ENCODE measurements at regions not wholly inside any gene's neighbourhood (a gene's known extent, or its start where the extent isn't known, plus 50 kb on each side); places are given as distances from the start of the nearest gene placed in this dataset.
"Not testable (repeated sequence)": the region's sequence is repeated elsewhere in the genome, so short reads cannot be mapped to it uniquely, and the experiment has no call there.

- DNase-seq, result not testable (repeated sequence)
These were observed 130.4 kb downstream of the PLCE1 start for GRCh38 chr10:94124147-94124546.

- peak in 5 of 56 donors; percentile 2 to 13 (median 5) for DNase-seq
These were observed 131.5 kb downstream of the PLCE1 start for GRCh38 chr10:94125268-94125667.

GRCh38 chr10:94125856-94126255, 132.1 kb downstream of the PLCE1 start:
- no peak for DNase-seq

DNA sequence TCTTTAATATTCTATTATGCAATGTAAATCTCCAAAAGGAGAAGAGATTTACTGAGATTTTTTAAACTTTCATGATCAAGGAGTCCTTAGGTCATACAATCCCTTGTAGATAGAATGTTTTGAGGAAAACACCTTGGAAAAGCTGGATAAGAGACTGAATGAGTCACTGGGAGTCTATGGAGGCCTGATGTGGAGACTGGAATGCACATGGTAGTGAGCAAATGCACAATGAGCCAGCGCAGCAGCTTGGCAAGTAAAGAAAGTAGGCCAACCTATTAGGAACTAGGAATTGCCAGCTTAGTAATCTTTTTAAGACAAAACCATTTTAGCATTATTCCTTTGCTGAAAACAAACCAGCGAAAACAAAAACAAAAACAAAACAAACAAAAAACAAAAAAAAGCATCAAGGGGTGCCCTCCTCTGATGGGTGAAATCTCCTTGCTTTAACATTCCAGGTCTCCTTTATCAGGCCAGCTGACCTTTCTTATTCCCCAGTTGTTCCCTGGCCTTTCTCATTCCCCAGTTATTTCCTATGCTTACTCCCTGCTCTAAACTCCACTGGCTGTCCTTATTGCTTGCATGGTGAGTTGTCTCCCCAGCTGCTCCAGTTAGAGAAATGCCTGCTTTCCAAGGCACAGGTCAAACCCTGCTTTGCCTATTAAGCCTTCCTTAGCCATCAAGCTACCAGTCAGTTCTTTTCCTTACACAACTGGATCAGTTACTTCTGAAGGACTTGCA, 135.8 kb downstream of the PLCE1 start:
- no peak for DNase-seq

- DNase-seq, result no peak
These were observed 138.2 kb downstream of the PLCE1 start for GRCh38 chr10:94131885-94132284.

DNA sequence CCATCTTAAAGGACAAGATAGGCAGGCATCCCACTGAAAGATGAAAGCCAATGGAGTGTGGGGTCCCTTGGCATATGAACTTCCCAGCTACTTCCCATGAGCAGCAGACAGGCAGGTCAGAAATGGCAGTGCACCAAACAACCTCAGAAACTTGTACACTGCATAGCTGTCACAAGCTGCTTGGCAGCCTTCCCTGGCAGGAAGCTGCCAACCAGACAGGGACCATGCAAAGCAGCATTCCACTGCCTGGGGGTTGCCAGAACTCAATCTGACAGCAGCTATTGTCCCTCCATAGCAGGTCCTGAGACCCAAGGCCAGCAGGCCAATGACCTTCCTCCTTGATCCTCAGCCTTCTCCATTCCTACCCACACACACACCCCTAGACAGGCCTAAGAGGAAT, 139.5 kb downstream of the PLCE1 start:
- peak in 19 of 56 donors; percentile 1 to 44 (median 8) for DNase-seq

DNA sequence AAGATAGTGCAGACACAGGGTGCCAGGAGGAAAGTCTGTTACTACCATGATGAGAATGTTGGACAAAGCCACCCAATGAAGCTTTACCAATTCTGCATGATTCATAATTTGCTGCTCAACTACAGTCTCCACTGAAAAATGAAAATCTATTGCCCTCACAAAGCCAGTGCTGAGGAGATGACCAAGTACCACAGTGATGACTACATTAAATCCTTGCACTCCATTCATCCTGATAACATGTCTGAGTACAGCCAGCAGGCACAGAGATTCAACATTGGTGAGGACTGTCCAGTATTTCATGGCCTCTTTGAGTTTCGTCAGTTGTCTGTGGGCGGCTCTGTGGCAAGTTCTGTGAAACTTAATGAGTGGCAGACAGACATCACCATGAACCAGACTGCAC, 144.0 kb downstream of the PLCE1 start:
- no peak for DNase-seq

- no peak for DNase-seq
These were observed 144.7 kb downstream of the PLCE1 start for GRCh38 chr10:94138391-94138790.

DNA sequence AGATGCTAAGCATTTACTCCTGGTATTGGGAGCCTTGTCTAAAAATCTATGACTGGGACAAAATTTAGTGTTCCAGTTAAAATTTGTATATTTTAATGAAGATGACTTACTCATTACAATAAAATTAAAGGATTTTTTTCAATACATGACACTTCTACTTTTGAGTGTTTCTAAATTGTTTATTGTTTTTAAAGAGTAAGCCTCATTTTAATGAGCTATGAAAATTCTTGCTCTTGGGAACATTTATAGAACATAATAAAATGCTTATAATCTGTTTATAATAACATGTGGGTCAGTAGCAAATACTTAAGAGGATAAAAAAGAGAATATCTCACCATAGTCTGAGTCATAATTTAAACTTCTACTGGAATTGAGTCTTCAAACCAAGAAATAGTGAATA, 149.5 kb downstream of the PLCE1 start:
- no peak for DNase-seq

- DNase-seq, result no peak
These were observed 152.6 kb downstream of the PLCE1 start for GRCh38 chr10:94146313-94146712.

- no peak for DNase-seq
These were observed 153.0 kb downstream of the PLCE1 start for GRCh38 chr10:94146746-94147145.

DNA sequence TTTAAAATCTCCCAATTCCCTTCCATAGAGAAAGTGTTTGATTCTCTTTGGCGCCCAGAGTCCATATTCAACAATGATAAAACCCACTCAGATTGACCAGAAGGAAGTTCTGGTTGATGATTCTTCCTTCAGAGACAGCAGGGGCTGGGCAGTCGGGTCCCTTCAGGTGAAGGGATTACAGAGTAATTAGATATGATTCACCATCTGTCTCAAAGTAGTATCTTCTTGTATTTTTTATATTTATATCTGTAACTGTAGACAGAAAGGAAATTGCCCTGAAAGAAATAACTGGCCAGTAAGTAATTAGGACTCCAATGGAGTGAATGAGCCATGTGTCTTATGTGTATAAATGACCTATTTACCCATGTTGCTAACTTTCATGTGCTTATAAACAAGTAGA, 156.0 kb downstream of the PLCE1 start:
- DNase-seq, result no peak

- DNase-seq, result no peak
These were observed 156.9 kb downstream of the PLCE1 start for GRCh38 chr10:94150541-94151184.

DNA sequence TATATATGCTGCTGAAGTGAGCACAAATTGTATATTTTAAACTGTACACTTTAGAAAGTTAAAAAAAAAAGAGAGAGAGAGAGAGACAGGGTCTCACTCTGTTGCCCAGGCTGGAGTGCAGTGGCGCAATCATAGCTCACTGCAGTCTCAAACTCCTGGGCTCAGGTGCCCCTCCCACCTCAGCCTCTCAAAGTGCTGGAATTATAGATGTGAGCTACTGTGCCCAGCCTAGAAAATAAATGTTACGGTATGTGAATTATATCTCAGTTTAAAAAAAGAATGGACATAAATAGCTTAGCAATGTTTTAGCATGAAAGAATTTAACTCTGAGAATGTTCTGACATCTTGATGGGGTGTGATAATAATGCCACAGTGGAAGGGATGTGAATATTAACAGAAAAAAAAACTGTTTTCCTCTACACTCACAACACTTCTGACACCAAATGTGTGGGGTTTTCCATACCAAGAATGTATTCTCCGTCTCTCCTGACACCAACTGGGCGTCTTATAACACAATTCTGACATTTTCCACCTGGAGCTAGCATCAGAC, 162.1 kb downstream of the PLCE1 start:
- no peak for DNase-seq

DNA sequence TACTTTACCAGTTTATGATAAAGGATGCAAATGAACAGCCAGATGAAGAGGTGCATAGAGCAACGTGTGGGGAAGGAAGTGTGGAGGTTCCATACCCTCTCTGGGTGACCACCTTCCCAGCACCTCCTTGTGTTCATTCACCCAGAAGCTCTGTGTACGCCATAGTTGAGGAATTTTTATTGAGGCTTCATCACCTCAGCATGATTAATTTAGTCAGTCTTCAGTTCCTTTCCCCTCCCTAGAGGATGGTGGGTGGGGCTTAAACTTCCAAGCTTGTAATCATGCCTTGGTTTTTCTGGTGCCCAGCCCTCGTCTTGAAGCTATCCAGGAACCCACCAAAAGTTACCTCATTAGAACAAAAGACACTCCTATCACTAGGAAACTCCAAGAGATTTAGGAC, 162.7 kb downstream of the PLCE1 start:
- no peak for DNase-seq

- not testable (repeated sequence) for DNase-seq
These were observed 171.5 kb downstream of the PLCE1 start for GRCh38 chr10:94165158-94165611.

DNA sequence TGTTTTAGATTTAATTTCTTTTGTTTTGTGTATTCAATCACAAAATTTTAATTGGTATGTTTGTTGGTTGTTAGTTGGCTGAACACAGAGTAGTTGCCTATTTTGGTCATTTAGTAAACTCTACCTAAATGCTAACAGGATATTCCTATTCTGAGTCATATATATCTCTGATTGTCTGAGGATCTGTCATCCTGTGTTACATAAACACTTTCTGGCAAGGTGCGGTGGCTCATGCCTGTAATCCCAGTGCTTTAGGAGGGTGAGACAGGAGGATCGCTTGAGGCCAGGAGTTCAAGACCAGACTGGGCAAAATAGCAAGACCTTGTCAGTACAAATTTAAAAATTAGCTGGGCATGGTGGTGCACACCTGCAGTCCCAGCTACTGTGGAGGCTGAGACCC, 178.6 kb downstream of the PLCE1 start:
- DNase-seq, result no peak

DNA sequence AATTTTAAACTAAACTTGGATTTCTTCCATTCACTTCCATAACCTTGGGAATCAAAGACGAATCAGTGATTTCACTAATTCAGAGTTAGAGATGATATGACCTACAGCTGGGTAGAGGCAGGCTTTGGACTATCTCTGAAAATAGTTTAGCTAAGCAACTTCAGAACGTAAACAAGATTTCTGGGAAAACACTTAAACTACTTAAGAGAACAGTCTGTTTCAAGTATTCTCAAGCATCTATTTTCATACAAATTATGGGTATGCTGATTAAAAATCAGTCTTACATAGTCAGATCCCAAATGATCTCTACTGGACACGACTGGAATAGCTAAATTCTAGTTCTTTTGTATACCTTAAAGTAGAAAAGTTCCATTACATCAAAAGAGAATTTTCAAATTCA, 179.9 kb downstream of the PLCE1 start:
- no peak for DNase-seq

GRCh38 chr10:94174838-94175237, 181.1 kb downstream of the PLCE1 start:
- no peak for DNase-seq

GRCh38 chr10:94178475-94179253, 184.1 kb downstream of the NOC3L start:
- no peak for DNase-seq

- no peak for DNase-seq
These were observed 182.2 kb downstream of the NOC3L start for GRCh38 chr10:94180576-94180975.

DNA sequence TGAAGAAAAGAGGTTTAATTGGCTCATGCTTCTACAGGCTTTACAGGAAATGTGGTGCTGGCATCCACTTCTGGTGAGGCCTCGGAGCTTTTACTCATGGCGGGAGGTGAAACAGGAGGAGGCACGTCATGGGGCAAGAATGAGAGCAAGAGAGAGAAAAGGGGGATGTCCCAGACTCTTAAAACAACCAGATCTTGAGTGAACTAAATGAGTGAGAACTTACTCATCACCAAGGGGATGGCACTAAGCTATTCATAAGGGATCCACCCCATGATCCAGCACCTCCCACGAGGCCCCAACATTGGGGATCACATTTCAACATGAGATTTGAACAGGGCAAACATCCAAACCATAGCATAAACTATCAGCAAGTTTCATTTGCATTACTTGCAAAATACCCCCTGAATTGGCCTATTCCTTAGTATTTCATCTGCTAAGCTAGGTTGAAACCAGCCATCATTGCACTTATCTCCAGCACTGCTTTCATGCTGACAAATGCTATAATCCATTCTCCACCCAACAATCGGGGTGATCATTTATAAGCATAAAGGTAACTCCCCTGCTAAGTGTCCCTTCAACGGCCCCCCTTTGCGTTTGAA, 179.0 kb downstream of the NOC3L start:
- DNase-seq, result no peak
